Posterior cingulate gyrus (tissue), 11 donors: ENCODE measurements at regions not wholly inside any gene's neighbourhood (a gene's known extent, or its start where the extent isn't known, plus 50 kb on each side); places are given as distances from the start of the nearest gene placed in this dataset.

ENCODE experiments used
- DNase-seq, 10 donors: peaks; one replicate each; pipeline versions ENCODE4 v3.0.0 to v3.0.0-alpha.2; 2020 to 2021; ENCODE audit warnings: mixed read lengths in 3 of 10
- intact Hi-C: fragments of 100-400 bp; cut with DNase I; formaldehyde crosslinking; loops from one replicate; pipeline ENCODE4 v1.15.1; 2023

GRCh38 chr7:22628112-22628511 is 98.9 kb upstream of the IL6 start:
- no peak for DNase-seq
- intact Hi-C loops, result no loop called here

GRCh38 chr7:22627136-22627535 is 99.9 kb upstream of the IL6 start:
- no peak for DNase-seq
- intact Hi-C loops, result no loop called here

- DNase-seq, result no peak
- intact Hi-C loops, result no loop called here
These were observed 101.7 kb upstream of the IL6 start for GRCh38 chr7:22625251-22625650.

GRCh38 chr7:22624781-22625180 is 102.2 kb upstream of the IL6 start:
- DNase-seq, result no peak
- intact Hi-C loops, result no loop called here

- no peak for DNase-seq
- intact Hi-C loops, result no loop called here
These were observed 104.7 kb upstream of the IL6 start for GRCh38 chr7:22622116-22622785.

- intact Hi-C loops, result no loop called here
- no peak for DNase-seq
These were observed 108.5 kb upstream of the IL6 start for GRCh38 chr7:22618528-22618927.

GRCh38 chr7:22617166-22617565 is 109.8 kb upstream of the IL6 start:
- no peak for DNase-seq
- intact Hi-C loops, result no loop called here

DNA sequence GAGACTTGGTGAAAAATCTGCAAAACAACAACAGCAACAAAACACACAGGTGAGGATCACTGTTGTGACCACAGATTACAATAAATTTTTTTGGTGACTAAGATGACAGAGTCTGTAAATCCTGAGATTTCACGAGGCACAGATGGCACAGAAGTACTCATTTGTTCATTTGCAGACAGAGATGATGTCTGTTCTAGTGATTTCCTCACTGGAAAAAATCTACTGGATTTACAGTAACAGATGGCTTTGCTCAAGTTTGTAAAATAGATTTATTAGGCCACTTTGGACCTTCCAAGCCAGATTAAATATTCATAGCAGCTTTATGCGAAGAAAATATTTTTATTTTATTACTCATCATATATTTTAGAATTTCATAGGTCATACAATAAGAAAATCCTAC is 113.5 kb upstream of the IL6 start:
- intact Hi-C loops, result no loop called here

DNA sequence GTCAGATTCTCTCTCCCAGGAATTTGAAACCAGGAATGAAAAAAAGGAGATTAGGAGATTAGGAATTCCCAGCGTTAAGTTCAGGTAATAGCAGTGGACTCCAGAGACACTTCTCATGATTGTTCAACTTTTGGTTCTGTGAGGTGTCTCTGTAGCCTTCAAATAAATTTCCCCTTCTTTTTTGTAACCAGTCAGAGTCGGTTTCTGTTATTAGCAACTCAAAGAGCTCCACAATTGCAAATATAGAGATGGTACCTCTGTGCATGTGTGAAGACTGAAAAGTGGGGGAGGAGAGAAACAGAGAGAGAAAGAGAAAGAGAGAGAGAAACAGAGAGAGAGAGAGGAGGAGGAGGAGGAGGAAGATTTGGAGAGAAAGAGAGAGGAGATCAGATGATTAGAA is 112.8 kb upstream of the STEAP1B start:
- intact Hi-C loops, result no loop called here

More for the DNA sequence above, 113.5 kb upstream of the IL6 start:
- DNase-seq, result no peak

DNA sequence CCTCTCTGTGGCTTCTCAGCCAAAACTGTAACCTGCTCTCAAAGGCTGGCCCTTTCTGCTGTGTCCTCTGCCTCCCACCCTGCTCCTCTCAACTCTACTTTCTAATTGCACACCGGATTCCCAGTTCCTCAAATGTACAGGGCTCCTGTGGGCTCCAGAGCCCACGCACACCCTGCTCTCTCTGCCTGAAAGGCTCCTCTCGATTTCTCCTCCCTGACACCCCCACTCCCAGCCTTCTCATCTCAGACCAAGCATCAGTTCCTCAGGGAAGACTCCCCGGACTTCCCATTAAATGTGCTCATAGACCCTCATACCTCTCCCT is 111.7 kb upstream of the STEAP1B start:
- intact Hi-C loops, result no loop called here
- DNase-seq, result no peak

More for the DNA sequence above, 112.8 kb upstream of the STEAP1B start:
- DNase-seq, result no peak

DNA sequence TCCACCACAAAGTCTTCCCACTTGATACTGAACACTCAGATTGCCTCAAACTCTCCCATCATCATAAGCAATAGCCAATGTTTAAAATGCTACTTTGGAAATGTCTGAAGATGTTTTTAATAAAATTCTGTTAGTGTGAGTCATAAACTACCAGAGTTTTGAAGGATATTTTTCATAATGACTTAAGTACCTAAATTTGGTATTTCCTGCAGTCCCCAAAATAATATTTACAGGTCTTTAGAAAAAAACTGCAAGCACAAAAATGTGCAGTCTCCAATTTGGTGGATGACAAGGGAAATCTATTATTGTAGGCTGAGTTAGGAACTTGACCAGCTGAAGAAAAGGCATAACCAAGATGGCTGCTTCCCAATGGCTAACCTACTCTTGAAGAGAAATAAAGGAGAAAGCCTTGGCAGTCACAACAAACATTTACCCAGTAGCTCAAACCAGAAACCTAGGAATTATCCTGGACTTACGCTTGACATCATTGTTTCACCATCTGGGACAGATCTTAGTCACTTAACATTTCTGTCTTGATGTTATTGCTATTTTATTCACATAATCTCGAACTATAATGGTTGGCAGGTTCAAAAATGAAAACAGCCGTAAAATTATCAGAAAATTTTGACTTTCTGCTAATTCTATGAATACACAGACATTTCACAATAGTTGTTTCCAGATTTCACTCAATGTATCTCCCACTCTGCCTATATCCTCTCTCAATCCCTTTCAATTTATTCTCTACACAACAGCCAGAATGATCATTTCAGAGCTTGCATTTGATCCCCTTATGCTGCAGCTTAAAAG is 111.2 kb upstream of the STEAP1B start:
- DNase-seq, result no peak
- intact Hi-C loops, result no loop called here

DNA sequence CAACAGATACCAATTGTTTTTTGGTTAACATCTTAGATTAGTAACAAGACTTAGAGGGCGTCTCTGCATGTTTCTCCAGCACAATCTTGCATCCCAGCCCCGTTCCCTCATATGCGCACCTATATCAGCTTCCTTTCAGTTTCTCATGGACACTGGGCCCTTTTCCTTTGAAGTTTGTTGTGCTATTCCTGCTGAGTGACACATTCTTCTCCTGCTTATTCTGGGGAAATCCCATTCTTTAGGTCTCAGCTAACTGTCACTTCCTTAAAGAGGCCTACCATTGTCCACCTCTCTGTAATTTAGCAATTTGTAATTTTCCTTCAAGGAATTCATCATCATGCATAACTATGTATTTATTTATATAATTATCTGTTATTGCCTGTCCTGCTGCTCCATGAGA is 110.3 kb upstream of the STEAP1B start:
- intact Hi-C loops, result no loop called here
- no peak for DNase-seq

DNA sequence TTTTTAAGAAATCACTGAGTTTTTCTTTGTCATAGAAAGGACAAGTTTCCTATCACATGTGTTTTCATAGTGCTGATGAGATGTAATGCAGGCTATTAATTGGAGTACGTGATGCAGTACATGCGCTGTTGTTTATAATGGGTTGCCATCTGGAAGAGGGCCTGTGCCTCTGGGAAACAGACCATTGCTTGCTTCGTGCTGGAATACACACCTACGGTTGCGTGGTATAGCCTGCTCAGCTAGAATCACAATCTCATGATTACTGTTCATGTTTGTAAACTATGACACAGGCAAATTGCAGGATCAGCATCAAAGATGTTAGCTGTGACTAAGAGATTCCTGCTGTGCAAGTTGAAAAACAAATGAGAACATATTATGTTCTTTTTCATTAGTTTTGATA is 107.2 kb upstream of the STEAP1B start:
- DNase-seq, result no peak
- intact Hi-C loops, result no loop called here

GRCh38 chr7:22604246-22604645 is 104.3 kb upstream of the STEAP1B start:
- intact Hi-C loops, result no loop called here
- no peak for DNase-seq

- no peak for DNase-seq
- intact Hi-C loops, result no loop called here
These were observed 102.0 kb upstream of the STEAP1B start for GRCh38 chr7:22601812-22602565.

GRCh38 chr7:22601408-22601807 is 101.4 kb upstream of the STEAP1B start:
- no peak for DNase-seq
- intact Hi-C loops, result no loop called here

- DNase-seq, result no peak
- intact Hi-C loops, result no loop called here
These were observed 101.0 kb upstream of the STEAP1B start for GRCh38 chr7:22601003-22601402.

- intact Hi-C loops, result no loop called here
- DNase-seq, result no peak
These were observed 98.4 kb upstream of the STEAP1B start for GRCh38 chr7:22598318-22598920.

- intact Hi-C loops, result no loop called here
- DNase-seq, result no peak
These were observed 97.9 kb upstream of the STEAP1B start for GRCh38 chr7:22597844-22598243.

GRCh38 chr7:22596763-22597400 is 96.9 kb upstream of the STEAP1B start:
- DNase-seq, result no peak
- intact Hi-C loops, result no loop called here

DNA sequence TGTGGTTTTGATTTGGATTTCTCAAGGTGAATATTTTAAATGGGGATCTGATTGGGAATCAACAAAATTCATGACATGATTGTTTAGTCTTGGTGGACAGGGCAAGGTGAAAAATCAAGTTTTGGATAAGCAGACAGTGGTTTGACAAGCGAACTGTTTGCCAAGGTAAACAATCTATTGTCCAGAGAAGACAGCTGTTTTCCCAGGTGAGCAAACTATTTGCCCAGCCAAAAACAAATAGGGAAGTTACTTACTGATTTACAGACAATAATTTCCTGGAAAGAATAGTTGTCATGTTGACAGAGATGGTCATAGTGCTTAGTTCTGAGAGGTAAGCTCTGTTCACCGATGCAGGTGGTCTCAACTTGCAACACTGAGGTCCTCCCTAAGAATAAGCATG is 94.0 kb upstream of the STEAP1B start:
- intact Hi-C loops, result no loop called here
- DNase-seq, result no peak
